GM12878 (cell line): ENCODE measurements at regions not wholly inside any gene's neighbourhood (a gene's known extent, or its start where the extent isn't known, plus 50 kb on each side); places are given as distances from the start of the nearest gene placed in this dataset.

Experiments
- ATAC-seq: fragments of 200-7000 bp; cut with Tn5 transposase; 3 replicates; pipeline ENCODE4 v1.9.1; 2020; ENCODE audit warnings: mild to moderate bottlenecking, moderate library complexity
- BruUV-seq: library from RNA; stranded (reverse); fragments of 400-500 nt; replicated peaks from 2 replicates; lab custom pipeline; 2021; lab: Mats Ljungman, UMichigan
- CTCF ChIA-PET: fragments of 300-600 bp; sonication (Branson Sonifier 250); formaldehyde crosslinking; extraction: SDS; loops from one replicate; lab custom pipeline; 2021; ENCODE audit warnings: inconsistent platforms; lab: Yijun Ruan, JAX
- POLR2A ChIA-PET: fragments of 350-600 bp; formaldehyde crosslinking; extraction: SDS; loops from one replicate; lab custom pipeline; 2021; ENCODE audit warnings: inconsistent platforms; lab: Charles Lee
- RAD21 ChIA-PET: fragments of 300-600 bp; sonication (Branson Sonifier 250); formaldehyde crosslinking; loops from one replicate; lab custom pipeline; 2023; ENCODE audit warnings: antibody characterized with exemption; ENCODE audit not compliant: unreplicated experiment; lab: Charles Lee
- SMC1A ChIA-PET: fragments of 300-600 bp; sonication (Branson Sonifier 250); formaldehyde crosslinking; loops from one replicate; lab custom pipeline; 2023; ENCODE audit not compliant: unreplicated experiment, uncharacterized antibody; lab: Charles Lee
- DNase-seq: peaks from one replicate; pipeline ENCODE4 v3.0.0-alpha.2; 2011; ENCODE audit warnings: low read depth, low spot score
- FAIRE-seq: peaks from 3 replicates; lab custom pipeline; 2011; peaks lifted over from hg19 to GRCh38; lab: Jason Lieb, UNC
- H2AFZ ChIP-seq: 2 replicates; pipeline ENCODE4 v1.6.0; 2011; ENCODE audit warnings: low read depth, low read length, control low read depth; ENCODE audit not compliant: control insufficient read depth
- H3K27ac ChIP-seq: 2 replicates; pipeline ENCODE4 v1.5.1; 2011; ENCODE audit warnings: control low read depth; ENCODE audit not compliant: control insufficient read depth, insufficient read depth
- H3K27me3 ChIP-seq, 2 experiments: replicated peaks in 1 of 2; 2 replicates each; pipeline versions ENCODE4 v1.6.0 to v1.6.1; 2011; ENCODE audit warnings: low read length in 1 of 2; ENCODE audit not compliant: control insufficient read depth in 2 of 2, insufficient read depth in 2 of 2
- H3K36me3 ChIP-seq, 2 experiments: 2 replicates each; pipeline ENCODE4 v1.5.1; 2011; ENCODE audit warnings: low read length in 1 of 2; ENCODE audit not compliant: control insufficient read depth in 2 of 2, insufficient read depth in 2 of 2
- H3K4me1 ChIP-seq: 2 replicates; pipeline ENCODE4 v1.6.1; 2011; ENCODE audit warnings: mild to moderate bottlenecking, low read length, moderate library complexity, mixed read lengths; ENCODE audit not compliant: control insufficient read depth, insufficient read depth
- H3K4me2 ChIP-seq: 2 replicates; pipeline ENCODE4 v1.6.0; 2011; ENCODE audit warnings: control low read depth; ENCODE audit not compliant: control insufficient read depth, insufficient read depth
- H3K4me3 ChIP-seq: fragments of 200-600 bp; sonication (generic); 2 replicates; pipeline ENCODE4 v1.5.1; 2016
- H3K79me2 ChIP-seq: 2 replicates; pipeline ENCODE4 v1.6.0; 2011; ENCODE audit warnings: low read length; ENCODE audit not compliant: control insufficient read depth, insufficient read depth
- H3K9ac ChIP-seq: 2 replicates; pipeline ENCODE4 v1.8.0; 2011; ENCODE audit warnings: low read length, control low read depth, mixed read lengths; ENCODE audit not compliant: control insufficient read depth, insufficient read depth
- H3K9me3 ChIP-seq: replicated peaks from 3 replicates; pipeline ENCODE4 v1.5.1; 2011; ENCODE audit warnings: mild to moderate bottlenecking, low read length; ENCODE audit not compliant: control insufficient read depth, insufficient read depth
- H4K20me1 ChIP-seq: 2 replicates; pipeline ENCODE4 v1.6.0; 2011; ENCODE audit not compliant: control insufficient read depth, insufficient read depth
- ATF2 ChIP-seq: IDR thresholded peaks from 2 replicates; pipeline ENCODE4 v1.6.1; 2012; ENCODE audit warnings: low read length, inconsistent platforms
- ATF7 ChIP-seq: fragments of 450-650 bp; IDR thresholded peaks from 2 replicates; pipeline ENCODE4 v1.6.1; 2016; ENCODE audit warnings: low read depth, mild to moderate bottlenecking
- BCL11A ChIP-seq: IDR thresholded peaks from 2 replicates; pipeline ENCODE4 v1.6.1; 2011; ENCODE audit warnings: low read depth, low read length
- CHD2 ChIP-seq: IDR thresholded peaks from 2 replicates; pipeline ENCODE4 v1.6.1; 2011; ENCODE audit warnings: low read depth, low read length, improper control_type of control experiment, borderline replicate concordance
- FOXK2 ChIP-seq: fragments of 450-650 bp; IDR thresholded peaks from 2 replicates; pipeline ENCODE4 v1.6.1; 2017; ENCODE audit warnings: mild to moderate bottlenecking, moderate library complexity
- GABPA ChIP-seq: IDR thresholded peaks from 2 replicates; pipeline ENCODE4 v1.6.1; 2014; ENCODE audit warnings: antibody characterized with exemption, low read depth, mild to moderate bottlenecking, inconsistent platforms
- IRF4 ChIP-seq: IDR thresholded peaks from 2 replicates; pipeline ENCODE4 v1.6.1; 2011; ENCODE audit warnings: low read depth, low read length
- KDM1A ChIP-seq: fragments of 200-600 bp; sonication (generic); IDR thresholded peaks from 2 replicates; pipeline ENCODE4 v1.6.1; 2016; ENCODE audit warnings: borderline replicate concordance
- NR2F1 ChIP-seq: fragments of 450-650 bp; conservative IDR thresholded peaks from 2 replicates; pipeline ENCODE4 v1.6.1; 2017; ENCODE audit warnings: mild to moderate bottlenecking
- NRF1 ChIP-seq: conservative IDR thresholded peaks from 2 replicates; pipeline ENCODE4 v1.6.1; 2011; ENCODE audit warnings: mild to moderate bottlenecking, low read depth, low read length, improper control_type of control experiment
- SREBF1 ChIP-seq: IDR thresholded peaks from 2 replicates; pipeline ENCODE4 v1.6.1; 2012; ENCODE audit warnings: mild to moderate bottlenecking, low read length
- STAT3 ChIP-seq: IDR thresholded peaks from 2 replicates; pipeline ENCODE4 v1.6.1; 2011; ENCODE audit warnings: low read depth, low read length, improper control_type of control experiment
- ZNF217 ChIP-seq: fragments of 450-650 bp; IDR thresholded peaks from 2 replicates; pipeline ENCODE4 v1.6.1; 2017; ENCODE audit warnings: antibody characterized with exemption, mild to moderate bottlenecking
- ZSCAN29 ChIP-seq: fragments of 450-650 bp; IDR thresholded peaks from 2 replicates; pipeline ENCODE4 v1.6.1; 2017; ENCODE audit warnings: mild to moderate bottlenecking, moderate library complexity
- in situ Hi-C: fragments of 300-500 bp; cut with MboI; formaldehyde crosslinking; loops from 9 replicates; pipeline ENCODE4 v1.14.3; 2018; ENCODE audit warnings: mixed read lengths
- intact Hi-C: fragments of 100-400 bp; cut with micrococcal nuclease; formaldehyde crosslinking; loops from one replicate; pipeline ENCODE4 v1.14.2; 2022; ENCODE audit not compliant: unreplicated experiment
- TF ChIP-seq, protein P1 (sequence below): fragments of 150-350 bp; IDR thresholded peaks from 2 replicates; pipeline ENCODE4 v1.6.1; 2016; ENCODE audit warnings: low read depth, low read length

DNA sequence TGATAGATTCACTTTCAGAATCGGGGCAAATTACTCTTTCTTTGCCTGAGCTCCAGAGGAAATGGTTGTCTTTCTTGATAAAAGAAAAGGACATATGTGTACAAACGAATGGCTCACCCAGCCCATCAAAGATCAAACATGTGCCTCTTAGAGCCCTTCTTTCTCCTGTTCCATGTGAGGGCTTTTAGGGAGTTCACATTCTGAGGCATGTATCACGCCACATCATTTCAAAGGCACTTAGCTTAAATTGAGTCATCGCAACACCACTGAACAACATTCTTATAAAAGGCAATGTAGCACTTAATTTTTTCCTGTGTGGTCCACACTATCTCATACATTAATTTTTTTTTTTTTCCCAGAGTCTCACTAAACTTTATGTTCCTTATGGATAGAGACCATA lies 521.0 kb downstream of the SUCLA2 start (continued):
- TF ChIP-seq, protein P1, sequence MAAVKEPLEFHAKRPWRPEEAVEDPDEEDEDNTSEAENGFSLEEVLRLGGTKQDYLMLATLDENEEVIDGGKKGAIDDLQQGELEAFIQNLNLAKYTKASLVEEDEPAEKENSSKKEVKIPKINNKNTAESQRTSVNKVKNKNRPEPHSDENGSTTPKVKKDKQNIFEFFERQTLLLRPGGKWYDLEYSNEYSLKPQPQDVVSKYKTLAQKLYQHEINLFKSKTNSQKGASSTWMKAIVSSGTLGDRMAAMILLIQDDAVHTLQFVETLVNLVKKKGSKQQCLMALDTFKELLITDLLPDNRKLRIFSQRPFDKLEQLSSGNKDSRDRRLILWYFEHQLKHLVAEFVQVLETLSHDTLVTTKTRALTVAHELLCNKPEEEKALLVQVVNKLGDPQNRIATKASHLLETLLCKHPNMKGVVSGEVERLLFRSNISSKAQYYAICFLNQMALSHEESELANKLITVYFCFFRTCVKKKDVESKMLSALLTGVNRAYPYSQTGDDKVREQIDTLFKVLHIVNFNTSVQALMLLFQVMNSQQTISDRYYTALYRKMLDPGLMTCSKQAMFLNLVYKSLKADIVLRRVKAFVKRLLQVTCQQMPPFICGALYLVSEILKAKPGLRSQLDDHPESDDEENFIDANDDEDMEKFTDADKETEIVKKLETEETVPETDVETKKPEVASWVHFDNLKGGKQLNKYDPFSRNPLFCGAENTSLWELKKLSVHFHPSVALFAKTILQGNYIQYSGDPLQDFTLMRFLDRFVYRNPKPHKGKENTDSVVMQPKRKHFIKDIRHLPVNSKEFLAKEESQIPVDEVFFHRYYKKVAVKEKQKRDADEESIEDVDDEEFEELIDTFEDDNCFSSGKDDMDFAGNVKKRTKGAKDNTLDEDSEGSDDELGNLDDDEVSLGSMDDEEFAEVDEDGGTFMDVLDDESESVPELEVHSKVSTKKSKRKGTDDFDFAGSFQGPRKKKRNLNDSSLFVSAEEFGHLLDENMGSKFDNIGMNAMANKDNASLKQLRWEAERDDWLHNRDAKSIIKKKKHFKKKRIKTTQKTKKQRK, result no peak
- TF ChIP-seq IRF4, result no peak
- no peak for TF ChIP-seq NRF1
- no peak for TF ChIP-seq NR2F1

GRCh38 chr13:47478985-47479384 lies 522.1 kb downstream of the SUCLA2 start:
- intact Hi-C loops, result no loop called here
- ChIA-PET POLR2A (no interaction called here), CTCF (no interaction called here)

More at GRCh38 chr13:47478985-47479384, 522.1 kb downstream of the SUCLA2 start:
- H3K9ac ChIP-seq, result no peak overlapping the region
- SMC1A ChIA-PET, result no interaction called here
- H4K20me1 ChIP-seq, result no peaks in the 10 kb centered on the region
- H3K79me2 ChIP-seq, result no peaks in the 10 kb centered on the region
- H3K36me3 ChIP-seq, result no peaks in the 10 kb centered on the region
- no peaks in the 10 kb centered on the region for H3K27me3 ChIP-seq
- no peak overlapping the region for H3K4me3 ChIP-seq
- no peak for FAIRE-seq
- no peak overlapping the region for H3K4me2 ChIP-seq
- no TSS peak for BruUV-seq
- no peak overlapping the region for H2AFZ ChIP-seq
- ATAC-seq, result no peak
- no peak overlapping the region for H3K27ac ChIP-seq
- RAD21 ChIA-PET, result no interaction called here
- TF ChIP-seq ZSCAN29 (no peak), FOXK2 (no peak), ATF7 (no peak), SREBF1 (no peak), ZNF217 (no peak), STAT3 (no peak), BCL11A (no peak), CHD2 (no peak), KDM1A (no peak), GABPA (no peak), ATF2 (no peak)
- no peaks in the 10 kb centered on the region for H3K4me1 ChIP-seq
- DNase-seq, result no peak
- in situ Hi-C loops, result no loop called here
- H3K9me3 ChIP-seq, result no peaks in the 10 kb centered on the region
